Peyer's patch (tissue), 4 donors: ENCODE measurements at regions not wholly inside any gene's neighbourhood (a gene's known extent, or its start where the extent isn't known, plus 50 kb on each side); places are given as distances from the start of the nearest gene placed in this dataset.

ENCODE experiments used
- POLR2A ChIP-seq, 2 donors: fragments of 450-650 bp; IDR thresholded peaks; one replicate each; pipeline ENCODE4 v1.5.1; 2017; ENCODE audit warnings: antibody characterized with exemption in 2 of 2, mild to moderate bottlenecking in 2 of 2, moderate library complexity in 2 of 2
- TF ChIP-seq, protein P1 (sequence below), 6 experiments: fragments of 450-650 bp in 4 of 6; fragments of 200-600 bp in 2 of 6; sonication (generic) in 1 of 6; IDR thresholded peaks; one replicate each; pipeline ENCODE4 v1.5.1; 2017 to 2019; ENCODE audit warnings: antibody characterized with exemption in 6 of 6, mild to moderate bottlenecking in 3 of 6, moderate library complexity in 1 of 6

GRCh38 chr4:134708616-134709015, 507.0 kb upstream of the PABPC4L start:
- TF ChIP-seq, protein P1, sequence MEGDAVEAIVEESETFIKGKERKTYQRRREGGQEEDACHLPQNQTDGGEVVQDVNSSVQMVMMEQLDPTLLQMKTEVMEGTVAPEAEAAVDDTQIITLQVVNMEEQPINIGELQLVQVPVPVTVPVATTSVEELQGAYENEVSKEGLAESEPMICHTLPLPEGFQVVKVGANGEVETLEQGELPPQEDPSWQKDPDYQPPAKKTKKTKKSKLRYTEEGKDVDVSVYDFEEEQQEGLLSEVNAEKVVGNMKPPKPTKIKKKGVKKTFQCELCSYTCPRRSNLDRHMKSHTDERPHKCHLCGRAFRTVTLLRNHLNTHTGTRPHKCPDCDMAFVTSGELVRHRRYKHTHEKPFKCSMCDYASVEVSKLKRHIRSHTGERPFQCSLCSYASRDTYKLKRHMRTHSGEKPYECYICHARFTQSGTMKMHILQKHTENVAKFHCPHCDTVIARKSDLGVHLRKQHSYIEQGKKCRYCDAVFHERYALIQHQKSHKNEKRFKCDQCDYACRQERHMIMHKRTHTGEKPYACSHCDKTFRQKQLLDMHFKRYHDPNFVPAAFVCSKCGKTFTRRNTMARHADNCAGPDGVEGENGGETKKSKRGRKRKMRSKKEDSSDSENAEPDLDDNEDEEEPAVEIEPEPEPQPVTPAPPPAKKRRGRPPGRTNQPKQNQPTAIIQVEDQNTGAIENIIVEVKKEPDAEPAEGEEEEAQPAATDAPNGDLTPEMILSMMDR (IDR thresholded peaks at IDR 0.05): no peak
- no peak for TF ChIP-seq POLR2A (IDR thresholded peaks at IDR 0.05)
